Smooth muscle cell (in vitro differentiated cells): ENCODE measurements at regions not wholly inside any gene's neighbourhood (a gene's known extent, or its start where the extent isn't known, plus 50 kb on each side); places are given as distances from the start of the nearest gene placed in this dataset.

ENCODE experiments used
- DNase-seq: peaks from one replicate; lab custom pipeline; 2025; ENCODE audit not compliant: unreplicated experiment; lab: John Stamatoyannopoulos, UW
- H2AFZ ChIP-seq: fragments of 200-600 bp; sonication (generic); 2 replicates; pipeline ENCODE4 v1.6.0; 2016; ENCODE audit warnings: antibody characterized with exemption, low read depth, mild to moderate bottlenecking
- H3F3A ChIP-seq: fragments of 200-600 bp; sonication (generic); 2 replicates; pipeline ENCODE4 v1.6.0; 2017; ENCODE audit warnings: antibody characterized with exemption, low read depth
- H3K27ac ChIP-seq: fragments of 200-600 bp; sonication (generic); 2 replicates; pipeline ENCODE4 v1.5.1; 2016; ENCODE audit warnings: low read depth, mild to moderate bottlenecking
- H3K27me3 ChIP-seq: fragments of 200-600 bp; sonication (generic); 2 replicates; pipeline ENCODE4 v1.6.1; 2016; ENCODE audit warnings: low read depth, mild to moderate bottlenecking
- H3K36me3 ChIP-seq: fragments of 200-600 bp; sonication (generic); 2 replicates; pipeline ENCODE4 v1.5.1; 2016; ENCODE audit warnings: low read depth
- H3K4me1 ChIP-seq: fragments of 200-600 bp; sonication (generic); 2 replicates; pipeline ENCODE4 v1.5.1; 2016; ENCODE audit warnings: low read depth
- H3K4me2 ChIP-seq: fragments of 200-600 bp; sonication (generic); 2 replicates; pipeline ENCODE4 v1.6.0; 2016; ENCODE audit warnings: mild to moderate bottlenecking
- H3K4me3 ChIP-seq: fragments of 200-600 bp; sonication (generic); 2 replicates; pipeline ENCODE4 v1.5.1; 2016; ENCODE audit warnings: mild to moderate bottlenecking
- H3K79me2 ChIP-seq: fragments of 200-600 bp; sonication (generic); 2 replicates; pipeline ENCODE4 v1.6.0; 2016; ENCODE audit warnings: low read depth, mild to moderate bottlenecking
- H3K9ac ChIP-seq: fragments of 200-600 bp; sonication (generic); 2 replicates; pipeline ENCODE4 v1.6.0; 2016; ENCODE audit warnings: low read depth
- H3K9me3 ChIP-seq: fragments of 200-600 bp; sonication (generic); replicated peaks from 2 replicates; pipeline ENCODE4 v1.5.1; 2016; ENCODE audit warnings: low read depth
- H4K20me1 ChIP-seq: fragments of 200-600 bp; sonication (generic); 2 replicates; pipeline ENCODE4 v1.6.0; 2016; ENCODE audit warnings: low read depth
- CTCF ChIP-seq: fragments of 200-600 bp; sonication (generic); IDR thresholded peaks from 2 replicates; pipeline ENCODE4 v1.5.1; 2017; ENCODE audit warnings: borderline replicate concordance, mild to moderate bottlenecking, antibody characterized with exemption; ENCODE audit not compliant: insufficient read depth, poor library complexity, severe bottlenecking
- WGBS: methylation state at CpG from one replicate; pipeline ENCODE4 v1.1.7; 2016; ENCODE audit warnings: low lambda C conversion rate; 5-methylcytosine and 5-hydroxymethylcytosine counted together

- TF ChIP-seq CTCF = peak; percentile 55
- H3K27me3 ChIP-seq = no peaks in the 10 kb centered on the region
- peak overlapping the region; percentile 8 for H3K4me2 ChIP-seq
- H3K4me3 ChIP-seq = no peak overlapping the region
- H3K9me3 ChIP-seq = no peaks in the 10 kb centered on the region
- 56% methylated on average over 6 of the region's 6 CpGs for WGBS
- H3K79me2 ChIP-seq = no peaks in the 10 kb centered on the region
- H3F3A ChIP-seq = no peaks in the 10 kb centered on the region
- H3K9ac ChIP-seq = no peak overlapping the region
- peaks cover 26% of the 10 kb centered on the region for H3K4me1 ChIP-seq
- no peaks in the 10 kb centered on the region for H4K20me1 ChIP-seq
- peak overlapping the region; percentile 23 for H3K27ac ChIP-seq
- no peaks in the 10 kb centered on the region for H3K36me3 ChIP-seq
- H2AFZ ChIP-seq = peak overlapping the region; percentile 77
- DNase-seq = peak; percentile 2
Measured at GRCh38 chr6:140441256-140441655, 1066.8 kb upstream of the CITED2 start.

- Histone ChIP-seq H3K27me3 (no peaks in the 10 kb centered on the region), H3K79me2 (no peaks in the 10 kb centered on the region), H3K4me3 (no peak overlapping the region), H3K4me1 (peaks cover 32% of the 10 kb centered on the region), H3K36me3 (no peaks in the 10 kb centered on the region), H4K20me1 (no peaks in the 10 kb centered on the region), H3K27ac (no peak overlapping the region), H2AFZ (peak overlapping the region; percentile 77), H3K9ac (no peak overlapping the region), H3K4me2 (no peak overlapping the region), H3K9me3 (no peaks in the 10 kb centered on the region), H3F3A (no peaks in the 10 kb centered on the region)
- DNase-seq = no peak
- no peak for TF ChIP-seq CTCF
- 73% methylated on average over 2 of the region's 2 CpGs for WGBS
Measured at GRCh38 chr6:140440223-140440835, 1065.9 kb upstream of the CITED2 start.

- Histone ChIP-seq H3F3A (no peaks in the 10 kb centered on the region), H3K4me3 (no peak overlapping the region), H3K79me2 (no peaks in the 10 kb centered on the region), H4K20me1 (no peaks in the 10 kb centered on the region), H3K9ac (no peak overlapping the region), H2AFZ (peak overlapping the region; percentile 64), H3K27me3 (no peaks in the 10 kb centered on the region), H3K4me1 (peaks cover 32% of the 10 kb centered on the region), H3K9me3 (no peaks in the 10 kb centered on the region), H3K36me3 (no peaks in the 10 kb centered on the region), H3K4me2 (peak overlapping the region; percentile 38), H3K27ac (peak overlapping the region; percentile 9)
- TF ChIP-seq CTCF = no peak
- 92% methylated on average over 2 of the region's 2 CpGs for WGBS
- DNase-seq = no peak
Measured at GRCh38 chr6:140438346-140438735, 1063.9 kb upstream of the CITED2 start.
